Astrocyte of the cerebellum (primary cell): ENCODE measurements at regions not wholly inside any gene's neighbourhood (a gene's known extent, or its start where the extent isn't known, plus 50 kb on each side); places are given as distances from the start of the nearest gene placed in this dataset.

ENCODE experiments used
- DNase-seq: peaks from one replicate; pipeline ENCODE4 v3.0.0-alpha.2; 2011; ENCODE audit warnings: low read depth
- H3K4me3 ChIP-seq: 2 replicates; pipeline ENCODE4 v1.5.1; 2011; ENCODE audit warnings: mild to moderate bottlenecking, low read depth, low read length, moderate library complexity
- in situ Hi-C: cut with HindIII; loops from 2 replicates; pipeline ENCODE4 v1.10.0; 2017; ENCODE audit warnings: low sequenced_read_pairs
- TF ChIP-seq, protein P1 (sequence below): IDR thresholded peaks from 2 replicates; pipeline ENCODE4 v1.5.1; 2012; ENCODE audit warnings: low read length, low read depth, moderate library complexity, mild to moderate bottlenecking; ENCODE audit errors: missing control alignments

DNA sequence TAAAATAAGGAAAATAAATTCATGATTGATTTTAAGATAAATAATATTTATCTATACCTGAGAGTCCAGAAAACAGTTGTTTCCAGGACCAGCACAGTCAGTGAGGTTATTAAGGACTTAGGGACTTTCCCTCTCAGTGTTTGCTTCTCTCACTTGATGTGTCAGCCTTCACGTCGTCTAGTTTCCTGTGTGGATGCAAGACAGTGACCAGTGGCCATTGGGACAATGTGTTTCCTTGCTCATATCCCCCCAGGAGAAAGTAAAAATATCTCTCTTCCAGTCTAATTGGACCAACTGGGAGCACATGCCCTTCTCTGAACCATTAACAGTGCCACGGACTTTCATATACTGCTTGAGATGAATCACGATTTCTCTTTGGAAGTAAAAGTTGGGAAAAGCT, 157.8 kb upstream of the CTNNB1 start:
- no peak for DNase-seq
- no peak overlapping the region for H3K4me3 ChIP-seq
- in situ Hi-C loops: no loop called here
- TF ChIP-seq, protein P1, sequence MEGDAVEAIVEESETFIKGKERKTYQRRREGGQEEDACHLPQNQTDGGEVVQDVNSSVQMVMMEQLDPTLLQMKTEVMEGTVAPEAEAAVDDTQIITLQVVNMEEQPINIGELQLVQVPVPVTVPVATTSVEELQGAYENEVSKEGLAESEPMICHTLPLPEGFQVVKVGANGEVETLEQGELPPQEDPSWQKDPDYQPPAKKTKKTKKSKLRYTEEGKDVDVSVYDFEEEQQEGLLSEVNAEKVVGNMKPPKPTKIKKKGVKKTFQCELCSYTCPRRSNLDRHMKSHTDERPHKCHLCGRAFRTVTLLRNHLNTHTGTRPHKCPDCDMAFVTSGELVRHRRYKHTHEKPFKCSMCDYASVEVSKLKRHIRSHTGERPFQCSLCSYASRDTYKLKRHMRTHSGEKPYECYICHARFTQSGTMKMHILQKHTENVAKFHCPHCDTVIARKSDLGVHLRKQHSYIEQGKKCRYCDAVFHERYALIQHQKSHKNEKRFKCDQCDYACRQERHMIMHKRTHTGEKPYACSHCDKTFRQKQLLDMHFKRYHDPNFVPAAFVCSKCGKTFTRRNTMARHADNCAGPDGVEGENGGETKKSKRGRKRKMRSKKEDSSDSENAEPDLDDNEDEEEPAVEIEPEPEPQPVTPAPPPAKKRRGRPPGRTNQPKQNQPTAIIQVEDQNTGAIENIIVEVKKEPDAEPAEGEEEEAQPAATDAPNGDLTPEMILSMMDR: no peak

GRCh38 chr3:41041899-41042298, 157.4 kb upstream of the CTNNB1 start:
- no peak overlapping the region for H3K4me3 ChIP-seq
- TF ChIP-seq, protein P1: no peak
- in situ Hi-C loops: no loop called here
- no peak for DNase-seq

GRCh38 chr3:41044523-41044922, 154.8 kb upstream of the CTNNB1 start:
- TF ChIP-seq, protein P1: no peak

DNA sequence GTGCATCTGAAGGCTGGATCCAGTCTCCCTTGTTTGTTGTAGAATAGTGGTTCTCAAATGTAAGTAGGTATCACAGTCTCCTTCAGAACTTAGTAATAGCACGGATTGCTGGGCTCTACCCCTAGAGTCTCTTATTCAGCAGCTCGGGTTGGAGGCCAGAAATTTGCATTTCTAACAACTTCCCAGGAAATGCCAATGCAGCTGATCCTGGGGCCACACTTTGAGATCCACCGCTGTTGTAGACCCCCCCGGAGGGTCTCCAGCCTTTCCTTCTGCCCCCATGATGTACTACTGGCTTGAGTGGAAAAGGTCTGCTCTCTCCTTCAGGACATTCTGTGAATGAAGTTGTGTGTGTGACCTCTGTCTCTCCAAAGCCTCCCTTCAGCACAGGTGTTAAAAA, 153.8 kb upstream of the CTNNB1 start:
- in situ Hi-C loops: no loop called here

More at GRCh38 chr3:41044523-41044922, 154.8 kb upstream of the CTNNB1 start:
- no peak overlapping the region for H3K4me3 ChIP-seq
- no peak for DNase-seq
- in situ Hi-C loops: no loop called here

DNA sequence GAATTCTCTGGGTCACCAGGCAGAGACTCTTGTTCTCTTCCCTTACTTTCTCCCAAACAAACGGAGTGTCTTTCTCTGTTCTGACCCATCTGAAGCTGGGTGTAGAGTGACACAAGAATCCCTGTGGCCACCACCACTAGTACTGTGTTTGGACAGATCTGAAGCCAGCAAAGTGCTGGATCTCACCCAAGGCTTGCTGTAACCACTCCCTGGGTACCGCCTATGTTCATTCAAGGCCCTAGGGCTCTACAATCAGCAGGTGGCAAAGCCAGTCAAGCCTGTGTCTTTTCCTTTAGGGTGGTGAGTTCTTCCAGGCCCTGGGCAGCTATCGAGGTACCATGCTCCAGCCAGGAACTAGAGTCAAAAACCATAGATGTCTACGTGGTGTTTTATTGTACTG, 149.2 kb upstream of the CTNNB1 start:
- H3K4me3 ChIP-seq: no peak overlapping the region
- no peak for DNase-seq
- in situ Hi-C loops: no loop called here
- TF ChIP-seq, protein P1: no peak

More for the DNA sequence above, 153.8 kb upstream of the CTNNB1 start:
- TF ChIP-seq, protein P1: no peak
- H3K4me3 ChIP-seq: no peak overlapping the region
- no peak for DNase-seq

- H3K4me3 ChIP-seq: no peak overlapping the region
- DNase-seq: no peak
- TF ChIP-seq, protein P1: no peak
- in situ Hi-C loops: no loop called here
Measured at GRCh38 chr3:41053220-41053619, 146.1 kb upstream of the CTNNB1 start.

DNA sequence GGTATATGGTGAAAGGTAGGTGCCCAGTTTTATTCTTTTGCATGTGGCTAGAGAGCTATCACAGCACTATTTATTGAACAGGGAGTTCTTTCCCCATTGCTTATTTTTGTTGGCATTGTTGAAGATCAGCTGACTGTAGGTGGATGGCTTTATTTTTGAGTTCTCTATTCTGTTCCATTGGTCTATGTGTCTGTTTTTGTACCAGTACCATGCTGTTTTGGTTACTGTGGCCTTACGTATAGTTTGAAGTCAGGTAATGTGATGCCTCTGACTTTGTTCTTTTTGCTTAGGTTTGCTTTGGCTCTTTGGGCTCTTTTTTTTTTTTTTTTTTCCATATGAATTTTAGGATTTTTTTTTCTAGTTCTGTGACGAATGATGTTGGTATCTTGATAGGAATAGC, 139.2 kb upstream of the CTNNB1 start:
- in situ Hi-C loops: no loop called here
- H3K4me3 ChIP-seq: no peak overlapping the region
- DNase-seq: no peak
- TF ChIP-seq, protein P1: no peak
